Neural progenitor cell (in vitro differentiated cells): ENCODE measurements at regions not wholly inside any gene's neighbourhood (a gene's known extent, or its start where the extent isn't known, plus 50 kb on each side); places are given as distances from the start of the nearest gene placed in this dataset.

Experiments used
- DNase-seq: peaks from one replicate; pipeline ENCODE4 v3.0.0-alpha.2; 2016; ENCODE audit warnings: low spot score
- H2AFZ ChIP-seq: fragments of 200-600 bp; sonication (generic); replicated peaks from 2 replicates; pipeline ENCODE4 v1.6.1; 2016; ENCODE audit warnings: antibody characterized with exemption
- H3F3A ChIP-seq: fragments of 200-600 bp; sonication (generic); 2 replicates; pipeline ENCODE4 v1.6.1; 2016; ENCODE audit warnings: antibody characterized with exemption, low read depth
- H3K27ac ChIP-seq: fragments of 200-600 bp; sonication (generic); 2 replicates; pipeline ENCODE4 v1.5.1; 2016; ENCODE audit warnings: mild to moderate bottlenecking
- H3K27me3 ChIP-seq: fragments of 200-600 bp; sonication (generic); 2 replicates; pipeline ENCODE4 v1.6.1; 2016; ENCODE audit warnings: mild to moderate bottlenecking, moderate library complexity
- H3K36me3 ChIP-seq: fragments of 200-600 bp; sonication (generic); 2 replicates; pipeline ENCODE4 v1.5.1; 2016
- H3K4me1 ChIP-seq: fragments of 200-600 bp; sonication (generic); 2 replicates; pipeline ENCODE4 v1.6.1; 2016; ENCODE audit warnings: mixed run types
- H3K4me2 ChIP-seq: fragments of 200-600 bp; sonication (generic); 2 replicates; pipeline ENCODE4 v1.6.1; 2016
- H3K4me3 ChIP-seq: fragments of 200-600 bp; sonication (generic); 2 replicates; pipeline ENCODE4 v1.5.1; 2016
- H3K79me2 ChIP-seq: fragments of 200-600 bp; sonication (generic); 2 replicates; pipeline ENCODE4 v1.6.1; 2016; ENCODE audit warnings: low read depth
- H3K9ac ChIP-seq: fragments of 200-600 bp; sonication (generic); 2 replicates; pipeline ENCODE4 v1.6.1; 2016
- H3K9me3 ChIP-seq: fragments of 200-600 bp; sonication (generic); 2 replicates; pipeline ENCODE4 v1.5.1; 2016; ENCODE audit warnings: low read depth
- H4K20me1 ChIP-seq: fragments of 200-600 bp; sonication (generic); 2 replicates; pipeline ENCODE4 v1.6.1; 2016; ENCODE audit warnings: low read depth
- H3K27ac Mint-ChIP-seq: 3 replicates; pipeline ENCODE4 v1.8.0; 2021; ENCODE audit warnings: mixed read lengths
- H3K27me3 Mint-ChIP-seq: 2 replicates; pipeline ENCODE4 v1.8.0; 2022; ENCODE audit warnings: low read depth, mild to moderate bottlenecking, inconsistent platforms, moderate library complexity, mixed read lengths; ENCODE audit not compliant: insufficient read depth
- H3K36me3 Mint-ChIP-seq: 3 replicates; pipeline ENCODE4 v1.8.0; 2021; ENCODE audit warnings: mixed read lengths
- H3K4me1 Mint-ChIP-seq: 3 replicates; pipeline ENCODE4 v1.8.0; 2021; ENCODE audit warnings: mixed read lengths
- H3K4me3 Mint-ChIP-seq: 3 replicates; pipeline ENCODE4 v1.8.0; 2021; ENCODE audit warnings: mild to moderate bottlenecking, moderate library complexity, mixed read lengths
- H3K9me3 Mint-ChIP-seq: 3 replicates; pipeline ENCODE4 v1.8.0; 2020; ENCODE audit warnings: mixed read lengths
- EZH2 ChIP-seq: fragments of 200-600 bp; sonication (generic); IDR thresholded peaks from 2 replicates; pipeline ENCODE4 v1.6.1; 2017; ENCODE audit warnings: antibody characterized with exemption, mild to moderate bottlenecking, moderate library complexity
- EZH2phosphoT487 ChIP-seq: fragments of 200-600 bp; sonication (generic); IDR thresholded peaks from 2 replicates; pipeline ENCODE4 v1.6.1; 2017; ENCODE audit warnings: antibody characterized with exemption
- TF ChIP-seq, protein P1 (sequence below): fragments of 200-600 bp; sonication (generic); IDR thresholded peaks from 2 replicates; pipeline ENCODE4 v1.5.1; 2017; ENCODE audit warnings: antibody characterized with exemption, mild to moderate bottlenecking

DNA sequence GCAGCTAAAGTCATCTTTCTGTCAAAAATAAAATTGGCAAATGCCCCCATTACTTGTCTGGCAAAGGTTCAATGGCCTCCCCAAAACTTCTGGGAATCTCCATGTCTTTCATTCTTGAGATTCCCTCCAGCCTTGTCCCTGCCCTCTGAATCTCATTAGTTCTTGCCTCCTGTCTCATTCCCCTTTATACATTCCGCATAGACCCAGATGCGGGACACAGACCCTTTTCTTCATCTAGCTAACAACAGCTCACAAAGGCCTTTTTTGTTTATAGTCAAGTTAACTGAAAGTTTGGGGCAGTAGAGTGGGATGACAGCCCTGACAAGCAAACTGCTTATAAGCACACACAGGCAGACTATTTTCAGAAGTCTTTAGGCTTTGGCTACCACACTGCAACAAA lies 306.1 kb upstream of the FAM241A start:
- no peak overlapping the region for H3K4me3 Mint-ChIP-seq

DNA sequence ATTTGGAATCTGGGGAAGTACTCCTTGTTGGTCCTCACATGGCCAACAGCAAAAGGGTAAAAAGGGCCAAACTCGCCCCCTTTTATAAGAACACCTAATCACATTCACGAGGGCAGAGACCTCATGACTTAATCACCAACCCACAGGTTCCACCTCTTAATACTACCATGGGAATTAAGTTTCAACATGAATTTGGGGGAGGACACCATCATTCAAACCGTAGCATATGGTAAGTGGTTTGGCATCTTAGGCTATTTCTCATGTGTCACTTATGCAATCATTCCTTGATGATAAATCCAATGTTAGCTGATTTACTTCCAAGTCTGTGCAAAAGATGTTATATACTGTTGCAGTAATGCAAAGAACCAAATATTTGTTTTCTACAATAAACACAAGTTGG lies 302.9 kb upstream of the FAM241A start:
- H3K36me3 ChIP-seq: no peaks in the 10 kb centered on the region
- no peak overlapping the region for H3K4me2 ChIP-seq
- TF ChIP-seq EZH2 (no peak), EZH2phosphoT487 (no peak)
- TF ChIP-seq, protein P1, sequence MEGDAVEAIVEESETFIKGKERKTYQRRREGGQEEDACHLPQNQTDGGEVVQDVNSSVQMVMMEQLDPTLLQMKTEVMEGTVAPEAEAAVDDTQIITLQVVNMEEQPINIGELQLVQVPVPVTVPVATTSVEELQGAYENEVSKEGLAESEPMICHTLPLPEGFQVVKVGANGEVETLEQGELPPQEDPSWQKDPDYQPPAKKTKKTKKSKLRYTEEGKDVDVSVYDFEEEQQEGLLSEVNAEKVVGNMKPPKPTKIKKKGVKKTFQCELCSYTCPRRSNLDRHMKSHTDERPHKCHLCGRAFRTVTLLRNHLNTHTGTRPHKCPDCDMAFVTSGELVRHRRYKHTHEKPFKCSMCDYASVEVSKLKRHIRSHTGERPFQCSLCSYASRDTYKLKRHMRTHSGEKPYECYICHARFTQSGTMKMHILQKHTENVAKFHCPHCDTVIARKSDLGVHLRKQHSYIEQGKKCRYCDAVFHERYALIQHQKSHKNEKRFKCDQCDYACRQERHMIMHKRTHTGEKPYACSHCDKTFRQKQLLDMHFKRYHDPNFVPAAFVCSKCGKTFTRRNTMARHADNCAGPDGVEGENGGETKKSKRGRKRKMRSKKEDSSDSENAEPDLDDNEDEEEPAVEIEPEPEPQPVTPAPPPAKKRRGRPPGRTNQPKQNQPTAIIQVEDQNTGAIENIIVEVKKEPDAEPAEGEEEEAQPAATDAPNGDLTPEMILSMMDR: no peak
- H4K20me1 ChIP-seq: no peaks in the 10 kb centered on the region
- Mint-ChIP-seq H3K9me3 (no peaks in the 10 kb centered on the region), H3K27ac (no peak overlapping the region), H3K4me1 (no peaks in the 10 kb centered on the region), H3K4me3 (no peak overlapping the region), H3K36me3 (no peaks in the 10 kb centered on the region), H3K27me3 (peaks cover 6% of the 10 kb centered on the region)
- no peak overlapping the region for H3K4me3 ChIP-seq
- H3K27ac ChIP-seq: no peak overlapping the region
- H3K4me1 ChIP-seq: peaks cover 11% of the 10 kb centered on the region
- no peaks in the 10 kb centered on the region for H3K79me2 ChIP-seq
- no peaks in the 10 kb centered on the region for H3F3A ChIP-seq
- no peak overlapping the region for H2AFZ ChIP-seq
- H3K9ac ChIP-seq: no peak overlapping the region
- H3K9me3 ChIP-seq: no peaks in the 10 kb centered on the region
- no peaks in the 10 kb centered on the region for H3K27me3 ChIP-seq
- DNase-seq: no peak

More for the DNA sequence above, 306.1 kb upstream of the FAM241A start:
- H3K27ac Mint-ChIP-seq: peak overlapping the region; percentile 8
- peaks cover 4% of the 10 kb centered on the region for H3K27me3 Mint-ChIP-seq
- Histone ChIP-seq H4K20me1 (no peaks in the 10 kb centered on the region), H2AFZ (peak overlapping the region; percentile 65), H3K9me3 (no peaks in the 10 kb centered on the region), H3K9ac (no peak overlapping the region), H3K36me3 (no peaks in the 10 kb centered on the region), H3K4me3 (no peak overlapping the region), H3K27ac (no peak overlapping the region), H3K79me2 (no peaks in the 10 kb centered on the region), H3K4me2 (no peak overlapping the region), H3K27me3 (no peaks in the 10 kb centered on the region), H3F3A (no peaks in the 10 kb centered on the region), H3K4me1 (peaks cover 11% of the 10 kb centered on the region)
- DNase-seq: peak; percentile 39
- peaks cover 2% of the 10 kb centered on the region for H3K9me3 Mint-ChIP-seq
- H3K36me3 Mint-ChIP-seq: no peaks in the 10 kb centered on the region
- H3K4me1 Mint-ChIP-seq: no peaks in the 10 kb centered on the region
- TF ChIP-seq EZH2 (no peak), EZH2phosphoT487 (no peak)
- TF ChIP-seq, protein P1: no peak

DNA sequence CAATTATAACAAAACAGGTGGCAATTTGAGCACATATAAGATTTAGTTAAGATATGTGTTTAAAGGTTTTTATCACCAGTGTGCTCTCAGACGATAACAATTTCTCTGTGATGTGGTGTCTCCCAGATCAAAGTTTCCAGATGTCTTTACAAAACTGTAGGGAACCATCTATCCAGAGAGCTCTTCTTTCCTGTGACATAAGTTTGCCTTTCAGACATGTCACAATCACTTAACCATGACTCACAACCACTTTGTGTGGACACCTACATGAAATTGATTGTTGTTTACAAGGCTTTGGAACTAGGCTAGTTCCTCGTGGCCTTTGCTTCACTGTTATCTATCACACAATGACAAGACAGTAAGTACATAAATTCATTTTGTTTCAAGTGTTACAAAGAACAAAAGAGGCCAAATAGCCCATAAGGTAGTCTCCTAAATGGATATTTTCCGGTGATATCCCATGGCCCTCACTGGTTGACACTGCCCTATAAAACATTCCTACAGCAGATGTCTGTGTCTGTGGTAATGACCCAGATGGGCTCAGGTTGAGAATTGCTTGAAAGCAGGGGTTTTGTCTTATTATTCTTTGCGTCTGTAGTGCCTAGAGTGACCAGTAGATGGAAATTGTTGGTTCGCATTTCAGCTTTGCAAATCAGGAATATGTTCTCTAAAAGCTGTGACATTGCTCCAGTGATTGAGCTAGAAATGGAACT lies 297.8 kb upstream of the FAM241A start:
- Histone ChIP-seq H4K20me1 (no peaks in the 10 kb centered on the region), H3K27ac (no peak overlapping the region), H3K79me2 (no peaks in the 10 kb centered on the region), H3F3A (no peaks in the 10 kb centered on the region), H3K9me3 (no peaks in the 10 kb centered on the region), H2AFZ (no peak overlapping the region), H3K27me3 (no peaks in the 10 kb centered on the region), H3K9ac (no peak overlapping the region), H3K4me1 (no peaks in the 10 kb centered on the region), H3K4me2 (no peak overlapping the region), H3K36me3 (no peaks in the 10 kb centered on the region), H3K4me3 (no peak overlapping the region)
- no peaks in the 10 kb centered on the region for H3K4me1 Mint-ChIP-seq
- no peak for TF ChIP-seq EZH2phosphoT487
- TF ChIP-seq, protein P1: peak; percentile 53
- peaks cover 2% of the 10 kb centered on the region for H3K27me3 Mint-ChIP-seq
- no peaks in the 10 kb centered on the region for H3K36me3 Mint-ChIP-seq
- H3K4me3 Mint-ChIP-seq: no peak overlapping the region
- peak; percentile 23 for DNase-seq
- H3K9me3 Mint-ChIP-seq: no peaks in the 10 kb centered on the region
- no peak overlapping the region for H3K27ac Mint-ChIP-seq
